ENCODE measurements at regions not wholly inside any gene's neighbourhood (a gene's known extent, or its start where the extent isn't known, plus 50 kb on each side); places are given as distances from the start of the nearest gene placed in this dataset.

- no peak for TF ChIP-seq CTCF (IDR thresholded peaks at IDR 0.05; ENCODE audit: unreplicated experiment)
- no TSS peak for BruUV-seq (replicated peaks)
Observed at GRCh38 chr1:213676736-213677135, 311.0 kb upstream of the PROX1 start.

GRCh38 chr1:213678348-213678747 is 309.4 kb upstream of the PROX1 start:
- POLR2A ChIA-PET, result no interaction called here
- intact Hi-C loops (cut with micrococcal nuclease), result no loop called here
- H3K9me3 Mint-ChIP-seq (ENCODE audit: unreplicated experiment), result no peaks in the 10 kb centered on the region

More at GRCh38 chr1:213676736-213677135, 311.0 kb upstream of the PROX1 start:
- ChIA-PET CTCF (interaction anchor here (1.6 kb wide), 1 partner anchor 10 kb away, joined by 5 read pairs; no protein-coding TSS in a partner anchor), POLR2A (interaction anchor here (0.6 kb wide), 2 partner anchors 110 to 1893 kb away, joined by 3 read pairs; no protein-coding TSS in a partner anchor)
- Mint-ChIP-seq H3K9me3 (ENCODE audit: unreplicated experiment) (no peaks in the 10 kb centered on the region), H3K4me3 (ENCODE audit: unreplicated experiment) (no peak overlapping the region), H3K27me3 (ENCODE audit: insufficient read depth, unreplicated experiment) (peaks cover 26% of the 10 kb centered on the region), H3K4me1 (ENCODE audit: insufficient read depth, unreplicated experiment) (no peaks in the 10 kb centered on the region), H3K27ac (ENCODE audit: low read depth, unreplicated experiment) (no peak overlapping the region), H3K36me3 (ENCODE audit: insufficient read depth, unreplicated experiment) (no peaks in the 10 kb centered on the region)
- DNase-seq (ENCODE audit: unreplicated experiment), result no peak
- intact Hi-C loops (cut with micrococcal nuclease), result no loop called here

GRCh38 chr1:213678753-213679152 is 309.0 kb upstream of the PROX1 start:
- no peaks in the 10 kb centered on the region for H3K9me3 Mint-ChIP-seq (ENCODE audit: unreplicated experiment)

More at GRCh38 chr1:213678348-213678747, 309.4 kb upstream of the PROX1 start:
- H3K27ac Mint-ChIP-seq (ENCODE audit: low read depth, unreplicated experiment), result no peak overlapping the region
- BruUV-seq (replicated peaks), result no TSS peak
- no peak overlapping the region for H3K4me3 Mint-ChIP-seq (ENCODE audit: unreplicated experiment)
- TF ChIP-seq CTCF (IDR thresholded peaks at IDR 0.05; ENCODE audit: unreplicated experiment), result no peak
- peaks cover 13% of the 10 kb centered on the region for H3K27me3 Mint-ChIP-seq (ENCODE audit: insufficient read depth, unreplicated experiment)
- no peaks in the 10 kb centered on the region for H3K4me1 Mint-ChIP-seq (ENCODE audit: insufficient read depth, unreplicated experiment)
- no peaks in the 10 kb centered on the region for H3K36me3 Mint-ChIP-seq (ENCODE audit: insufficient read depth, unreplicated experiment)
- CTCF ChIA-PET, result interaction anchor here (0.6 to 1.2 kb wide), 4 partner anchors 17 to 73 kb away, joined by 3 to 4 read pairs (median 3); no protein-coding TSS in a partner anchor
- DNase-seq (ENCODE audit: unreplicated experiment), result no peak

DNA sequence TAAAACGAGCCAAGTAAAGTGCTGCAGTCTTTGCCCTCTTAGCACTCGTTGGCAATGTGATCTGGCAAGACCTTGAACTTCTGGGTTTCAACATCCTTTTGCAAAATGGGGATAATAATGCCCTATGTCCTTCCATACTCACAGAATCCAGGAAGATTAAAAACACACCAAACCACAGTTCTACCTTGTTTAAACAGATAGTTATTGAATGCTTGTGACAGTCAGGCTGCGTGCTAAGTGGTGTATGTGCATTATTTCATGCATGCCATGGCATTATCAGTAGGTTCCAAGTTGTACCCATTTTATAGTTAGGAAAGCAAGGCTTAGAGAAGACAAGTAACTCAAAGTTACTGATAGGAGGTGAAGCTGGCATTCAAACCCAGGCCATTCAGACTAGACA is 308.6 kb upstream of the PROX1 start:
- TF ChIP-seq CTCF (IDR thresholded peaks at IDR 0.05; ENCODE audit: unreplicated experiment), result no peak
- no peak overlapping the region for H3K4me3 Mint-ChIP-seq (ENCODE audit: unreplicated experiment)
- no TSS peak for BruUV-seq (replicated peaks)
- H3K27me3 Mint-ChIP-seq (ENCODE audit: insufficient read depth, unreplicated experiment), result peaks cover 13% of the 10 kb centered on the region
- H3K36me3 Mint-ChIP-seq (ENCODE audit: insufficient read depth, unreplicated experiment), result no peaks in the 10 kb centered on the region
- DNase-seq (ENCODE audit: unreplicated experiment), result no peak
- no peaks in the 10 kb centered on the region for H3K9me3 Mint-ChIP-seq (ENCODE audit: unreplicated experiment)
- ChIA-PET POLR2A (no interaction called here), CTCF (interaction anchor here (0.6 to 1.2 kb wide), 3 partner anchors 9 to 24 kb away, joined by 3 read pairs; no protein-coding TSS in a partner anchor)
- no peaks in the 10 kb centered on the region for H3K4me1 Mint-ChIP-seq (ENCODE audit: insufficient read depth, unreplicated experiment)
- intact Hi-C loops (cut with micrococcal nuclease), result no loop called here
- no peak overlapping the region for H3K27ac Mint-ChIP-seq (ENCODE audit: low read depth, unreplicated experiment)

More at GRCh38 chr1:213678753-213679152, 309.0 kb upstream of the PROX1 start:
- TF ChIP-seq CTCF (IDR thresholded peaks at IDR 0.05; ENCODE audit: unreplicated experiment), result no peak
- Mint-ChIP-seq H3K36me3 (ENCODE audit: insufficient read depth, unreplicated experiment) (no peaks in the 10 kb centered on the region), H3K27ac (ENCODE audit: low read depth, unreplicated experiment) (no peak overlapping the region), H3K27me3 (ENCODE audit: insufficient read depth, unreplicated experiment) (peaks cover 13% of the 10 kb centered on the region), H3K4me3 (ENCODE audit: unreplicated experiment) (no peak overlapping the region), H3K4me1 (ENCODE audit: insufficient read depth, unreplicated experiment) (no peaks in the 10 kb centered on the region)
- POLR2A ChIA-PET, result no interaction called here
- no TSS peak for BruUV-seq (replicated peaks)
- CTCF ChIA-PET, result interaction anchor here (0.6 to 1.2 kb wide), 3 partner anchors 17 to 43 kb away, joined by 3 to 4 read pairs (median 3); no protein-coding TSS in a partner anchor
- no peak for DNase-seq (ENCODE audit: unreplicated experiment)
- intact Hi-C loops (cut with micrococcal nuclease), result no loop called here

Measured in MCF 10A (cell line).